ENCODE measurements at regions not wholly inside any gene's neighbourhood (a gene's known extent, or its start where the extent isn't known, plus 50 kb on each side); places are given as distances from the start of the nearest gene placed in this dataset.

GRCh38 chr1:94593611-94594010 lies 52.1 kb upstream of the F3 start:
- DNase-seq (ENCODE audit: low read depth), result no peak

DNA sequence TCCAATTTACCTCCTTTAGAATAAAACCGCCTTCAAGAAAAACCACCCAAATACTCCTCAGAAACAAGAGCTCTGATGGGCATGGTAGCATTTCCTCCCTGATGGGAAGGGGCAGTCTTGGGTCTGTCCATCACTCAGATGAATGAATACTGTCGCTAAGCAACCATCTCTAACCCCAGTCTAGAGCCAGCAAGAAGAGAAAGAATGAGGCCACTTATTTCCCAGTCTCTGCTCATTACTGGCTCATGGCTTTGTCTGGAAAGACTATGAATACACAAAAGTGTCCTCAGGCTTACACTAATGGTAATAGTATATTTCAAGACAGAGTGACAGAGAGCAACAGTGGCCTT lies 51.0 kb upstream of the F3 start:
- no peak for DNase-seq (ENCODE audit: low read depth)

- no peak for DNase-seq (ENCODE audit: low read depth)
These were observed 50.4 kb upstream of the F3 start for GRCh38 chr1:94591823-94592570.

All from M059J (cell line).